Subcutaneous abdominal adipose tissue (tissue), 5 donors: ENCODE measurements at regions not wholly inside any gene's neighbourhood (a gene's known extent, or its start where the extent isn't known, plus 50 kb on each side); places are given as distances from the start of the nearest gene placed in this dataset.
"Not testable (repeated sequence)": the region's sequence is repeated elsewhere in the genome, so short reads cannot be mapped to it uniquely, and the experiment has no call there.

Experiments used
- H3K27ac ChIP-seq: one replicate; pipeline ENCODE4 v1.7.0; 2013; ENCODE audit warnings: low read depth, mild to moderate bottlenecking, inconsistent platforms, low read length, moderate library complexity
- H3K27me3 ChIP-seq, 5 donors: one replicate each; pipeline ENCODE4 v1.7.0; 2013; ENCODE audit warnings: low read length in 5 of 5, inconsistent platforms in 1 of 5; ENCODE audit not compliant: control insufficient read depth in 5 of 5, insufficient read depth in 4 of 5
- H3K36me3 ChIP-seq, 5 donors: one replicate each; pipeline ENCODE4 v1.7.0; 2013; ENCODE audit warnings: low read length in 5 of 5; ENCODE audit not compliant: control insufficient read depth in 5 of 5, insufficient read depth in 5 of 5
- H3K4me1 ChIP-seq, 5 donors: one replicate each; pipeline ENCODE4 v1.7.0; 2013; ENCODE audit warnings: low read length in 5 of 5, mild to moderate bottlenecking in 3 of 5, moderate library complexity in 1 of 5; ENCODE audit not compliant: control insufficient read depth in 5 of 5, insufficient read depth in 5 of 5
- H3K4me3 ChIP-seq, 5 donors: one replicate each; pipeline ENCODE4 v1.7.0; 2013; ENCODE audit warnings: low read length in 5 of 5, low read depth in 1 of 5
- H3K9ac ChIP-seq, 5 donors: one replicate each; pipeline ENCODE4 v1.7.0; 2013; ENCODE audit warnings: low read length in 5 of 5, mild to moderate bottlenecking in 4 of 5, moderate library complexity in 3 of 5
- H3K9me3 ChIP-seq, 5 donors: one replicate each; pipeline ENCODE4 v1.7.0; 2013; ENCODE audit warnings: low read length in 5 of 5; ENCODE audit not compliant: control insufficient read depth in 5 of 5
- donor health status: healthy.
- donor health status: healthy.
- donor health status: healthy.
- donor health status: healthy.
- donor health status: healthy.

DNA sequence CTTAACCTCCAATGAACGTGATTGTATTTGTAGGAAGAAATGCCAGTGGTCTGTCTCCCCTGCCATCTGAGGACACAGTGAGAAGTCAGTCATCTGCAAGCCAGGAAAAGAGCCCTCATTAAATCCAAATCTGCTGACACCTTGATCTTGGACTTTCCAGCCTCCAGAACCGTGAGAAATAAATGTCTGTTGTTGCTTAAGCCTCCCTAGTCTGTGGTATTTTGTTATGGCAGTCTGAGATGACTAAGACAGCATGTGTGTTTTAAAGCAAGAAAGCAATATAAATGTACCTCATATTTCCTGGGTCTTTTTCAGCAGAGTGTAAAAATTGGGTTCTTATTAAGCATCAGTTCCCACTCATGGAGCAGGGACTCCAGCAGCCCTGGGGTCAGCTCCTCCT lies 177.9 kb upstream of the NLRP1 start:
- Histone ChIP-seq H3K4me1 (no peaks in the 10 kb centered on the region), H3K4me3 (no peak overlapping the region), H3K27me3 (peaks cover 3 to 44% (median 18%) of the 10 kb centered on the region in 5 donors), H3K36me3 (no peaks in the 10 kb centered on the region), H3K27ac (no peak overlapping the region), H3K9me3 (peaks cover 0 to 3% (median 0%) of the 10 kb centered on the region in 5 donors), H3K9ac (no peak overlapping the region)

- Histone ChIP-seq H3K27me3 (peaks cover 1 to 34% (median 16%) of the 10 kb centered on the region in 5 donors), H3K36me3 (no peaks in the 10 kb centered on the region), H3K4me1 (no peaks in the 10 kb centered on the region), H3K4me3 (no peak overlapping the region), H3K9ac (no peak overlapping the region), H3K9me3 (no peaks in the 10 kb centered on the region), H3K27ac (no peak overlapping the region)
These were observed 179.4 kb upstream of the NLRP1 start for GRCh38 chr17:5763595-5764306.

DNA sequence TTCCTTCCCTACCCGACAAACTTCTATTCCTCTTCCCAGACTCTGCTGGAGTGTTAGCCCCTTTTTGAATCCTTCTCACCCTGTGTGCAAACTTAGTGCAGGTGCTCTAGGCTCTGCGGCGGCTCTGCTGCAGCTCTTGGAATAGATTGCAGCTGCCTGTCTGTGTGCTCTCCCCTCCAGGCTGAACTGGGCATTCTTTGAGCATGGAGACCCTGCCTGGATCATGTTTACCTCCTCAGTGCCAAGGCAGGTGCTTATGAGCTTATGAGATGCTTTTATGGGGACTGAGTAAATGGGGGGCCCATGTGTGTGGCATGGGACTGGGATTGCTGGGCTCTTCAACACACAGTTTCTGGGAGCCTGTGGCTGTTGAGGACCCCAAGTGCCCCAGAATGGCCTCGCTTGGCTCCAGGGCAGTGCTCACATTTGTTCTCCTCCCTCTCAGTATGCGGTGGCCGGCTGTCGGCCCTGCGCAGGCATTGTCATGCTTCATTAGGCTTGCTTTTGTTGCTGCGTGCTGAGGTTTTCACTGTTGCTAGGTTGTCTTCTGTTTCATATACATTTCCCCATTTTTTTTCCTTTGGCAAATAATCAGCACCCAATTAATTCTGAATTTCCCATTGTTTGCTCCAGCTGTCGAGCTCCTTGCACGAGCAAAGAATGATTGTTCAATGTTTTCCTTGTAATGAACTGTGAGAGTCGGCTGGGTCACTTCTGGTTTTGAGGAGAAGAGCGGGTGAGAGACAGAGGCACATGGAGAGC lies 185.5 kb upstream of the NLRP1 start:
- H3K27me3 ChIP-seq: peaks cover 0 to 42% (median 15%) of the 10 kb centered on the region in 5 donors
- no peak overlapping the region for H3K9ac ChIP-seq
- H3K36me3 ChIP-seq: no peaks in the 10 kb centered on the region
- no peak overlapping the region for H3K27ac ChIP-seq
- H3K4me1 ChIP-seq: no peaks in the 10 kb centered on the region
- no peaks in the 10 kb centered on the region for H3K9me3 ChIP-seq
- H3K4me3 ChIP-seq: no peak overlapping the region

DNA sequence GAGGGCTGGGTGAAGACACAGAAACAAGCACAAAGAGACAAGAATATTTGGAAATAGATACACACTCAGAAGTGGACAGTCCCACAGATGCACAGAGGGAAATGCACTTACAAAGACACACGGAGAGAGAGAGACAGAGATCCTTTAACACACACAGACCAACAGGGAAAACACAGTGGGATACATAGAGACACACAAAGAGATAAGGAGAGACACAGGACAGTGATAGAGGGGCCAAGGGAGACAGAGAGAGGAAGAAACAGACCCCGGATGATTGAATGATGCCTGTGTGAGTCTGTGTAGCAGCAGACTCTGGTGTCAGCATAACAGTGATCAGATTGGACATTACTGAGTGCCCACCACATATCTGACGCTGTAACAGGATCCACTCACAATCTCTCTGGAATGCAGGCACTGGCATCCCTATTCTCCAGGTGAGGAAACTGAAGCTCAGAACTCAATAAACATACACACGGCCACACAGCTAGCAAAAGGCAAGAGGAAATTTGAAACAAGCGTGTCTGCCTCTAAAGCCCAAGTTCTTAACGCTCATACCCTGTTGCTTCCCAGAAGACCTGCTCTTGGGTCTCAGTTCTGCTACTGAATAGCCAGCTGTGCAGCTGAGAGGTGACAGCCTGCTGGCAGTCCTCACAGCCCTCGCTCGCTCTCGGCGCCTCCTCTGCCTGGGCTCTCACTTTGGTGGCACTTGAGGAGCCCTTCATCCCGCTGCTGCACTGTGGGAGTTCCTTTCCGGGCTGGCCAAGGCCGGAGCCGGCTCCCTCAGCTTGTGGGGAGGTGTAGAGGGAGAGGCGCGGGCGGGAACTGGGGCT lies 186.3 kb upstream of the NLRP1 start:
- Histone ChIP-seq H3K27ac (no peak overlapping the region), H3K4me3 (no peak overlapping the region), H3K9ac (no peak overlapping the region), H3K9me3 (no peaks in the 10 kb centered on the region), H3K4me1 (no peaks in the 10 kb centered on the region), H3K36me3 (no peaks in the 10 kb centered on the region), H3K27me3 (peaks cover 0 to 50% (median 20%) of the 10 kb centered on the region in 5 donors)

GRCh38 chr17:5771271-5771577 lies 186.9 kb upstream of the NLRP1 start:
- H3K36me3 ChIP-seq, H3K4me1 ChIP-seq, H3K4me3 ChIP-seq, H3K27ac ChIP-seq, H3K9me3 ChIP-seq, H3K9ac ChIP-seq: not testable (repeated sequence)
- peaks cover 0 to 50% (median 20%) of the 10 kb centered on the region in 5 donors for H3K27me3 ChIP-seq

DNA sequence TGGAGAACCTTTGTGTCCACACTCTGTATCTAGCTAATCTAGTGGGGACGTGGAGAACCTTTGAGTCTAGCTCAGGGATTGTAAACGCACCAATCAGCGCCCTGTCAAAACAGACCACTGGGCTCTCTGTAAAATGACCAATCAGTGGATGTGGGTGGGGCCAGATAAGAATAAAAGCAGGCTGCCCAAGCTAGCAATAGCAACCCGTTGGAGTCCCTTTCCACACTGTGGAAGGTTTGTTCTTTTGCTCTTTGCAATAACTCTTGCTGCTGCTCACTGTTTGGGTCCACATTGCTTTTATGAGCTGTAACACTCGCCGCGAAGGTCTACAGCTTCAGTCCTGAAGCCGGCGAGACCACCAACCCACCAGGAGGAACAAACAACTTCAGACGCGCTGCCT lies 187.7 kb upstream of the NLRP1 start:
- H3K27me3 ChIP-seq: peaks cover 0 to 43% (median 15%) of the 10 kb centered on the region in 5 donors
- not testable (repeated sequence) for H3K9me3 ChIP-seq, H3K9ac ChIP-seq, H3K27ac ChIP-seq, H3K4me1 ChIP-seq, H3K36me3 ChIP-seq, H3K4me3 ChIP-seq

- Histone ChIP-seq H3K4me1 (no peaks in the 10 kb centered on the region), H3K4me3 (no peak overlapping the region), H3K9me3 (no peaks in the 10 kb centered on the region), H3K36me3 (no peaks in the 10 kb centered on the region), H3K27me3 (peaks cover 0 to 42% (median 14%) of the 10 kb centered on the region in 5 donors), H3K9ac (no peak overlapping the region), H3K27ac (no peak overlapping the region)
These were observed 188.4 kb upstream of the NLRP1 start for GRCh38 chr17:5772720-5773119.

DNA sequence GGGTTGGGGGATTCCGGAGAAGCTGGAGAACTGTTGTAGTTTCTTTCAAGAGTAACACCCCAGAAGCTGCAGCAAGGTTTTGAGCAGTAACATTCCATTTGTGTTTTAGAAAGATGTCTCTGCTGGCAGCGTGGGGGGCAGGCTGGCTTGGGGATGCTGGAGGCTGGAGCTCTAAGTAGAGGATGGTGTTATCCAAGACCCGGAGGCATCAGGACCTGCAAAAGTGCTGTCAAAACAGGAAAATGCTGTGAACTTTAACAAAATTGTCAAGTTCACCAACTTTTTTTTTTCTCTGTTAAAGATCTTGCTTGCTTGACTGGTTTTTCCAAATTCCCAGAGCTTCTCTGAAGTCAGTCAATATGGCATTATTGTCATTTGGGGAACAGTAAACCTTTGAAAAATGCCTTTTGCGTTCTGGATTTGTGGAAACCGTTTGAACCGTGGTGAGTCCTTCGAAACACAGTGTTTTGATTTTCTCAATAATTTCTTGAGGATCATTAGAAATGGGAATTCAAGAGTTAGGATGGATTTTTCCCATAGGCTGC lies 189.6 kb upstream of the NLRP1 start:
- H3K36me3 ChIP-seq: no peaks in the 10 kb centered on the region
- H3K9me3 ChIP-seq: no peaks in the 10 kb centered on the region
- no peak overlapping the region for H3K9ac ChIP-seq
- H3K27me3 ChIP-seq: peaks cover 0 to 42% (median 12%) of the 10 kb centered on the region in 5 donors
- no peak overlapping the region for H3K27ac ChIP-seq
- H3K4me3 ChIP-seq: no peak overlapping the region
- H3K4me1 ChIP-seq: no peaks in the 10 kb centered on the region

DNA sequence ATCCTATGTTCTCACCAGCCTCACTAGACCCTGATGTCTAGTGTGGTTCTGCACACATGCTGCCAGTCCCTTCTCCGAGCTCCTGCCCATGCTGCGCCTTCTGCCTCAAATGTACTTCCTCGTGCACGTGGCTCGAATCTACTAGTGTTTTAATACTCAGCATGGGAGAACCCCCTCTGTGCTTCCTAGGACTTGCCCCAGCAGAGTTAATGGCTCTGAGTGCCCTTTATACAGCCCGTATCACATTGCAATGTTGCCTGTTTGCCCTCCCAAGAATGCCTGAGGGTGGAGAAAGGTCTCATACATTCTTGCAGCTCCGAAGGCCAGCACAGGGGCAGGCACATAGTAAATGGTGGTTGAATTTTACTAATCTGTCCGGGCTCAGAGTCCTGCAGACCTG lies 190.8 kb upstream of the NLRP1 start:
- Histone ChIP-seq H3K9ac (no peak overlapping the region), H3K9me3 (no peaks in the 10 kb centered on the region), H3K27ac (no peak overlapping the region), H3K27me3 (peaks cover 0 to 32% (median 6%) of the 10 kb centered on the region in 5 donors), H3K4me1 (no peaks in the 10 kb centered on the region), H3K36me3 (no peaks in the 10 kb centered on the region), H3K4me3 (no peak overlapping the region)
